Glomerular endothelial cell (primary cell): ENCODE measurements at regions not wholly inside any gene's neighbourhood (a gene's known extent, or its start where the extent isn't known, plus 50 kb on each side); places are given as distances from the start of the nearest gene placed in this dataset.
"Not testable (repeated sequence)": the region's sequence is repeated elsewhere in the genome, so short reads cannot be mapped to it uniquely, and the experiment has no call there.

Experiments
- DNase-seq: peaks from one replicate; pipeline ENCODE4 v3.0.0-alpha.2; 2011; ENCODE audit warnings: low read depth, low spot score; ENCODE audit errors: extremely low read depth

- DNase-seq, result no peak
Measured at GRCh38 chr6:14216946-14217684, 99.5 kb downstream of the CD83 start.

GRCh38 chr6:14217728-14218518 lies 100.4 kb downstream of the CD83 start:
- no peak for DNase-seq

- no peak for DNase-seq
Measured at GRCh38 chr6:14218519-14218800, 100.9 kb downstream of the CD83 start.

- no peak for DNase-seq
Measured at GRCh38 chr6:14221564-14222279, 104.2 kb downstream of the CD83 start.

- no peak for DNase-seq
Measured at GRCh38 chr6:14222956-14223355, 105.4 kb downstream of the CD83 start.

- no peak for DNase-seq
Measured at GRCh38 chr6:14224359-14225103, 107.0 kb downstream of the CD83 start.

- DNase-seq, result no peak
Measured at GRCh38 chr6:14226051-14226660, 108.6 kb downstream of the CD83 start.

GRCh38 chr6:14228571-14228970 lies 111.0 kb downstream of the CD83 start:
- no peak for DNase-seq

- DNase-seq, result no peak
Measured at GRCh38 chr6:14231071-14231483, 113.5 kb downstream of the CD83 start.

- no peak for DNase-seq
Measured at GRCh38 chr6:14231501-14232280, 114.1 kb downstream of the CD83 start.

- DNase-seq, result no peak
Measured at GRCh38 chr6:14232889-14233288, 115.3 kb downstream of the CD83 start.

- no peak for DNase-seq
Measured at GRCh38 chr6:14235653-14236356, 118.2 kb downstream of the CD83 start.

- DNase-seq, result no peak
Measured at GRCh38 chr6:14239097-14239496, 121.5 kb downstream of the CD83 start.

GRCh38 chr6:14240411-14241166 lies 123.0 kb downstream of the CD83 start:
- DNase-seq, result no peak

GRCh38 chr6:14241255-14242070 lies 123.9 kb downstream of the CD83 start:
- no peak for DNase-seq

GRCh38 chr6:14242912-14243311 lies 125.3 kb downstream of the CD83 start:
- not testable (repeated sequence) for DNase-seq

- DNase-seq, result no peak
Measured at GRCh38 chr6:14243597-14243996, 126.0 kb downstream of the CD83 start.

- no peak for DNase-seq
Measured at GRCh38 chr6:14246876-14247275, 129.3 kb downstream of the CD83 start.
